IMR-90 (cell line): ENCODE measurements at regions not wholly inside any gene's neighbourhood (a gene's known extent, or its start where the extent isn't known, plus 50 kb on each side); places are given as distances from the start of the nearest gene placed in this dataset.

ENCODE experiments used
- ATAC-seq: fragments of 200-7000 bp; cut with Tn5 transposase; 2 replicates; pipeline ENCODE4 v1.9.1; 2020; ENCODE audit warnings: low read depth, mild to moderate bottlenecking, moderate library complexity
- BruUV-seq: library from RNA; stranded (reverse); fragments of 400-500 nt; replicated peaks from 2 replicates; lab custom pipeline; 2021; lab: Mats Ljungman, UMichigan
- CTCF ChIA-PET: fragments of 300-600 bp; formaldehyde crosslinking; extraction: SDS; loops from one replicate; lab custom pipeline; 2021; ENCODE audit warnings: antibody characterized with exemption; lab: Yijun Ruan, JAX
- POLR2A ChIA-PET: fragments of 300-600 bp; sonication (Branson Sonifier 250); formaldehyde crosslinking; loops from one replicate; lab custom pipeline; 2022; ENCODE audit warnings: antibody characterized with exemption; ENCODE audit not compliant: unreplicated experiment; lab: Charles Lee
- DNase-seq: peaks from one replicate; pipeline ENCODE4 v3.0.0; 2013
- H2AFZ ChIP-seq: replicated peaks from 2 replicates; pipeline ENCODE3; 2013; ENCODE audit warnings: low read length, mild to moderate bottlenecking; ENCODE audit not compliant: poor library complexity
- H2AK5ac ChIP-seq: 2 replicates; pipeline ENCODE4 v1.6.1; 2013; ENCODE audit warnings: low read depth, low read length, inconsistent platforms
- H2AK9ac ChIP-seq: replicated peaks from 2 replicates; pipeline ENCODE3; 2013; ENCODE audit warnings: mild to moderate bottlenecking, low read depth, low read length, moderate library complexity; ENCODE audit not compliant: poor library complexity
- H2BK120ac ChIP-seq: 2 replicates; pipeline ENCODE4 v1.6.1; 2013; ENCODE audit warnings: low read depth, low read length, inconsistent platforms
- H2BK15ac ChIP-seq: 3 replicates; pipeline ENCODE4 v1.6.1; 2013; ENCODE audit warnings: low read depth, low read length, inconsistent platforms
- H2BK20ac ChIP-seq: 2 replicates; pipeline ENCODE4 v1.6.1; 2013; ENCODE audit warnings: low read depth, mild to moderate bottlenecking, inconsistent platforms, low read length, moderate library complexity
- H2BK5ac ChIP-seq: 2 replicates; pipeline ENCODE4 v1.6.1; 2013; ENCODE audit warnings: mild to moderate bottlenecking, low read depth, low read length, inconsistent platforms; ENCODE audit not compliant: poor library complexity, severe bottlenecking
- H3K14ac ChIP-seq: replicated peaks from 2 replicates; pipeline ENCODE4 v1.6.1; 2013; ENCODE audit warnings: low read depth, low read length, inconsistent platforms
- H3K18ac ChIP-seq: 2 replicates; pipeline ENCODE4 v1.6.1; 2013; ENCODE audit warnings: low read depth, low read length, control low read depth
- H3K23ac ChIP-seq: 2 replicates; pipeline ENCODE4 v1.6.1; 2013; ENCODE audit warnings: low read depth, low read length, inconsistent platforms
- H3K27ac ChIP-seq: 2 replicates; pipeline ENCODE4 v1.5.1; 2013; ENCODE audit warnings: mild to moderate bottlenecking, control low read depth, low read length; ENCODE audit not compliant: insufficient read depth
- H3K27me3 ChIP-seq: 2 replicates; pipeline ENCODE4 v1.6.1; 2013; ENCODE audit warnings: low read length; ENCODE audit not compliant: control insufficient read depth, insufficient read depth
- H3K36me3 ChIP-seq: 2 replicates; pipeline ENCODE4 v1.6.1; 2013; ENCODE audit warnings: low read length, mixed read lengths; ENCODE audit not compliant: control insufficient read depth, insufficient read depth
- H3K4ac ChIP-seq: 2 replicates; pipeline ENCODE4 v1.6.1; 2013; ENCODE audit warnings: low read depth, low read length, inconsistent platforms
- H3K4me1 ChIP-seq: 2 replicates; pipeline ENCODE4 v1.6.1; 2013; ENCODE audit warnings: low read length, mixed read lengths; ENCODE audit not compliant: control insufficient read depth, insufficient read depth
- H3K4me2 ChIP-seq: 2 replicates; pipeline ENCODE4 v1.6.1; 2013; ENCODE audit warnings: low read depth, mild to moderate bottlenecking, control low read depth, low read length, moderate library complexity
- H3K4me3 ChIP-seq: 2 replicates; pipeline ENCODE4 v1.5.1; 2013; ENCODE audit warnings: low read depth, mild to moderate bottlenecking, control low read depth, low read length, moderate library complexity; ENCODE audit not compliant: insufficient read depth
- H3K56ac ChIP-seq: 2 replicates; pipeline ENCODE4 v1.6.1; 2013; ENCODE audit warnings: low read length, inconsistent platforms; ENCODE audit not compliant: insufficient read depth; ENCODE audit errors: extremely low read depth
- H3K79me1 ChIP-seq, 2 experiments: 2 replicates each; pipeline ENCODE4 v1.6.1; 2013; ENCODE audit warnings: low read length in 2 of 2, inconsistent platforms in 1 of 2, low read depth in 1 of 2
- H3K9ac ChIP-seq: 2 replicates; pipeline ENCODE4 v1.6.1; 2013; ENCODE audit warnings: low read depth, low read length, control low read depth
- H3K9me1 ChIP-seq: 2 replicates; pipeline ENCODE4 v1.6.1; 2013; ENCODE audit warnings: low read length, inconsistent platforms; ENCODE audit not compliant: insufficient read depth
- H3K9me3 ChIP-seq: 2 replicates; pipeline ENCODE4 v1.6.1; 2013; ENCODE audit warnings: low read length; ENCODE audit not compliant: control insufficient read depth, insufficient read depth
- H4K20me1 ChIP-seq: 2 replicates; pipeline ENCODE4 v1.6.1; 2013; ENCODE audit warnings: low read length, inconsistent platforms; ENCODE audit not compliant: insufficient read depth
- H4K5ac ChIP-seq: 2 replicates; pipeline ENCODE4 v1.6.1; 2013; ENCODE audit warnings: mild to moderate bottlenecking, low read depth, low read length, control low read depth
- H4K8ac ChIP-seq, 2 experiments: 2 replicates each; pipeline ENCODE4 v1.6.1; 2013; ENCODE audit warnings: low read depth in 2 of 2, low read length in 2 of 2, control low read depth in 1 of 2, inconsistent platforms in 1 of 2
- H4K91ac ChIP-seq: 2 replicates; pipeline ENCODE4 v1.6.1; 2013; ENCODE audit warnings: low read depth, low read length, inconsistent platforms; ENCODE audit not compliant: insufficient read depth
- BHLHE40 ChIP-seq: fragments of 150-350 bp; IDR thresholded peaks from 2 replicates; pipeline ENCODE4 v1.6.1; 2016; ENCODE audit warnings: mild to moderate bottlenecking, low read depth, low read length
- ELK1 ChIP-seq: fragments of 150-350 bp; IDR thresholded peaks from 2 replicates; pipeline ENCODE4 v1.6.1; 2016; ENCODE audit warnings: low read depth, mild to moderate bottlenecking, low read length, moderate library complexity, borderline replicate concordance
- FOS ChIP-seq: fragments of 150-350 bp; IDR thresholded peaks from 2 replicates; pipeline ENCODE4 v1.6.1; 2016; ENCODE audit warnings: low read depth, low read length
- MAZ ChIP-seq: IDR thresholded peaks from 2 replicates; pipeline ENCODE4 v1.6.1; 2012; ENCODE audit warnings: low read depth, mild to moderate bottlenecking, low read length, improper control_type of control experiment, moderate library complexity, borderline replicate concordance
- MXI1 ChIP-seq: IDR thresholded peaks from 2 replicates; pipeline ENCODE4 v1.6.1; 2012; ENCODE audit warnings: low read depth, mild to moderate bottlenecking, low read length, moderate library complexity, borderline replicate concordance
- POLR2A ChIP-seq: IDR thresholded peaks from 2 replicates; pipeline ENCODE4 v1.6.1; 2012; ENCODE audit warnings: mild to moderate bottlenecking, low read depth, low read length
- USF2 ChIP-seq: fragments of 150-350 bp; IDR thresholded peaks from 2 replicates; pipeline ENCODE4 v1.6.1; 2017; ENCODE audit warnings: mild to moderate bottlenecking, antibody characterized with exemption, low read length, low read depth
- dilution Hi-C: fragments of 300-500 bp; cut with HindIII; formaldehyde crosslinking; loops from one replicate; pipeline ENCODE4 v1.14.3; 2018; ENCODE audit warnings: low sequenced_read_pairs; ENCODE audit not compliant: unreplicated experiment
- in situ Hi-C: fragments of 300-500 bp; cut with MboI; formaldehyde crosslinking; loops from 3 replicates; pipeline ENCODE4 v1.14.3; 2019; ENCODE audit warnings: low sequenced_read_pairs, inconsistent platforms, mixed read lengths
- intact Hi-C: fragments of 100-400 bp; cut with micrococcal nuclease; formaldehyde crosslinking; loops from 2 replicates; pipeline ENCODE4 v1.10.0; 2022

- Histone ChIP-seq H3K4me2 (no peak overlapping the region), H4K20me1 (no peaks in the 10 kb centered on the region; the same call in 1 of the 2 replicates), H3K4me1 (no peaks in the 10 kb centered on the region), H3K9me1 (no peaks in the 10 kb centered on the region), H3K79me1 (no peaks in the 10 kb centered on the region), H3K27ac (no peak overlapping the region), H3K18ac (no peak overlapping the region), H4K5ac (no peak overlapping the region), H2BK15ac (no peak overlapping the region), H2BK120ac (no peak overlapping the region), H2BK5ac (no peak overlapping the region), H3K4ac (no peak overlapping the region), H3K14ac (no peak overlapping the region), H4K91ac (no peak overlapping the region), H3K36me3 (no peaks in the 10 kb centered on the region), H3K27me3 (peaks cover 4% of the 10 kb centered on the region), H3K4me3 (no peak overlapping the region), H4K8ac (no peak overlapping the region), H3K9me3 (no peaks in the 10 kb centered on the region), H3K9ac (no peak overlapping the region), H2AFZ (no peak overlapping the region), H2AK5ac (no peak overlapping the region), H2BK20ac (no peak overlapping the region), H3K56ac (no peak overlapping the region), H3K23ac (no peak overlapping the region), H2AK9ac (no peak overlapping the region)
- no peak for DNase-seq
- dilution Hi-C loops (no loop called here), in situ Hi-C loops (loop anchor here (10.0 kb wide), 1 partner anchor 195 kb away; no protein-coding TSS in a partner anchor), intact Hi-C loops (loop anchor here (10.0 kb wide), 1 partner anchor 1085 kb away; no protein-coding TSS in a partner anchor)
- ChIA-PET POLR2A (no interaction called here), CTCF (no interaction called here)
- no peak for ATAC-seq
- BruUV-seq, result no TSS peak
- TF ChIP-seq ELK1 (no peak), USF2 (no peak), FOS (no peak), BHLHE40 (no peak), MAZ (no peak), POLR2A (no peak), MXI1 (no peak)
Observed at GRCh38 chrX:103149652-103150051, 56.7 kb upstream of the NXF3 start.
